Effector memory CD8-positive, alpha-beta T cell (primary cell): ENCODE measurements at regions not wholly inside any gene's neighbourhood (a gene's known extent, or its start where the extent isn't known, plus 50 kb on each side); places are given as distances from the start of the nearest gene placed in this dataset.

Experiments
- ATAC-seq: fragments of 150-1000 bp; cut with Tn5 transposase; replicated peaks from 2 replicates; pipeline ENCODE4 v1.10.0; 2021; ENCODE audit warnings: mild to moderate bottlenecking, moderate library complexity
- DNase-seq, 3 experiments: peaks; one replicate each; pipeline ENCODE4 v3.0.0; 2021
- H3K27ac Mint-ChIP-seq, 2 donors: one replicate each; pipeline ENCODE4 v1.8.0; 2022; ENCODE audit warnings: mild to moderate bottlenecking in 2 of 2, mixed read lengths in 2 of 2, moderate library complexity in 2 of 2
- H3K27me3 Mint-ChIP-seq, 2 donors: one replicate each; pipeline ENCODE4 v1.8.0; 2022; ENCODE audit warnings: mixed read lengths in 2 of 2
- H3K36me3 Mint-ChIP-seq: one replicate; pipeline ENCODE4 v1.8.0; 2022; ENCODE audit warnings: mild to moderate bottlenecking, moderate library complexity, mixed read lengths; ENCODE audit not compliant: insufficient read depth
- H3K4me1 Mint-ChIP-seq, 2 donors: one replicate each; pipeline ENCODE4 v1.8.0; 2022; ENCODE audit warnings: low read depth in 2 of 2, mixed read lengths in 2 of 2
- H3K4me3 Mint-ChIP-seq, 2 donors: one replicate each; pipeline ENCODE4 v1.8.0; 2022; ENCODE audit warnings: mild to moderate bottlenecking in 2 of 2, mixed read lengths in 2 of 2, moderate library complexity in 2 of 2
- H3K9me3 Mint-ChIP-seq, 2 donors: one replicate each; pipeline ENCODE4 v1.8.0; 2022; ENCODE audit warnings: mixed read lengths in 2 of 2

DNA sequence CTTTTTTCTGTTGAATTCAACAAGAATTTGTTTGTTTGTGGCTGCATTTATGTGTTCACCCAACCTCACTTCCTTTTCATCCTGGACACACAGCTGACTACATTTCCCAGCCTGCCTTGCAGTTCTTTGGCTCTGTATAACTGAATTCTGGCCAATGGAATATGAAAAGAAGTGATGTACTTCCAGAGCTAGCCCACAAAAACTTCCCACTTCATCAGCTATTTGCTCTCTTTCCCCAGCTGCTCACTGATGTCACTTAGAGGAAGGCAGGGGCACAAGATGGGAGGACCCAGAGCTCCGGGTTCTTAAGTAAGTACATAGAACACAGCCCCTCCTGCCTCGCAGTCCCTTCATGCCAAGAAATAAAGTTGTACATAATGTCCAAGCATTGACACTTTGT, 235.0 kb upstream of the FGGY start:
- ATAC-seq (no peak), DNase-seq (no peak)
- no peaks in the 10 kb centered on the region for H3K9me3 Mint-ChIP-seq
- no peak overlapping the region for H3K4me3 Mint-ChIP-seq
- H3K36me3 Mint-ChIP-seq: no peaks in the 10 kb centered on the region
- H3K4me1 Mint-ChIP-seq: peaks cover 22 to 26% of the 10 kb centered on the region in 2 donors
- H3K27ac Mint-ChIP-seq: no peak overlapping the region
- H3K27me3 Mint-ChIP-seq: no peaks in the 10 kb centered on the region

DNA sequence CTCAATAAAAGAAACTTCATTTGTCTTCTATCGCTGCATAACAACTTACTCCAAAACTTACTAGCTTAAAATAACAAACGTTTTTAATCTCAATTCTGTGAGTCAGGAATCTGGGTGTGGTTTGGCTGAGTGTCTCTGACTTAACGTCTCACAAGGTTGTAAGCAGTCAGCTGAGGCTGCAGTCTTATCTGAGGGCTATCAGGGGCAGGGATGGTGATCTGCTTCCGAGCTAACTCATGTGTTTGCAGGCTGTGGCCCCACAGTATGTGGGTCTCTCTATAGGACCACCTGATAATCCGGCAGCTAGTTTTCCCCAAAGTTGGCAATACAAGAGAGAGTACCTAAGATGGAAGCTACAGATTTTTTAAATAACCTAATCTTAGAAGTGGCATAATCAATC, 234.2 kb upstream of the FGGY start:
- peaks cover 19 to 26% of the 10 kb centered on the region in 2 donors for H3K4me1 Mint-ChIP-seq
- ATAC-seq: no peak
- peak overlapping the region; percentile 49 to 80 for H3K27ac Mint-ChIP-seq
- no peaks in the 10 kb centered on the region for H3K9me3 Mint-ChIP-seq
- no peak overlapping the region for H3K4me3 Mint-ChIP-seq
- no peak for DNase-seq
- no peaks in the 10 kb centered on the region for H3K27me3 Mint-ChIP-seq
- no peaks in the 10 kb centered on the region for H3K36me3 Mint-ChIP-seq

- H3K4me3 Mint-ChIP-seq: peak overlapping the region; percentile 42 to 53
- no peaks in the 10 kb centered on the region for H3K27me3 Mint-ChIP-seq
- ATAC-seq (peak; percentile 66), DNase-seq (no peak)
- H3K27ac Mint-ChIP-seq: peak overlapping the region; percentile 49 to 80
- no peaks in the 10 kb centered on the region for H3K9me3 Mint-ChIP-seq
- no peaks in the 10 kb centered on the region for H3K36me3 Mint-ChIP-seq
- peaks cover 19 to 26% of the 10 kb centered on the region in 2 donors for H3K4me1 Mint-ChIP-seq
These were observed 233.4 kb upstream of the FGGY start for GRCh38 chr1:59063501-59063900.

DNA sequence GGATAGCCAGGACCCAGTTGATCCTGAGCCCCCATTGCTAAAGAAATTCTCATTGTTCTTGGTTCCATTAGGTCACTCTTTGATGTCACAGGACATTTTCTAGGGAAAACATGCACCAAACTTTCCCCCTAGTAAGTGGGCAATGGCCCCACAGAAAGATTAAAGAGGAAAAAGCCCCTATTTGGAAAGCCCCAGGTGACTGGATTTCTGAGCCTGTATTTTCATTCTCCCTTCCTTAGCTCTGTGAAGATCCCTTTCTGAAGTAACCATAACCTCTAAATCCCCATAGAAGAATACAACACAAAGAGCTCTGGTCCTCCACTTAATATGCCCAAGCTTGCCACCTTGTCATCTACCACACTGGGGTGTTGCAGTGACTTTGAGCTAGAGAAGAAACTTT, 232.3 kb upstream of the FGGY start:
- Mint-ChIP-seq H3K27ac (peak overlapping the region in 1 of 2 donors; percentile 38), H3K4me1 (peaks cover 19 to 26% of the 10 kb centered on the region in 2 donors), H3K9me3 (no peaks in the 10 kb centered on the region), H3K27me3 (no peaks in the 10 kb centered on the region), H3K36me3 (no peaks in the 10 kb centered on the region), H3K4me3 (peak overlapping the region in 1 of 2 donors; percentile 42)
- DNase-seq (no peak), ATAC-seq (no peak)

GRCh38 chr1:59066236-59066635, 230.7 kb upstream of the FGGY start:
- no peak for DNase-seq
- no peaks in the 10 kb centered on the region for H3K36me3 Mint-ChIP-seq
- no peaks in the 10 kb centered on the region for H3K27me3 Mint-ChIP-seq
- H3K4me3 Mint-ChIP-seq: no peak overlapping the region
- ATAC-seq: no peak
- H3K9me3 Mint-ChIP-seq: no peaks in the 10 kb centered on the region
- H3K27ac Mint-ChIP-seq: no peak overlapping the region
- peaks cover 21 to 39% of the 10 kb centered on the region in 2 donors for H3K4me1 Mint-ChIP-seq

DNA sequence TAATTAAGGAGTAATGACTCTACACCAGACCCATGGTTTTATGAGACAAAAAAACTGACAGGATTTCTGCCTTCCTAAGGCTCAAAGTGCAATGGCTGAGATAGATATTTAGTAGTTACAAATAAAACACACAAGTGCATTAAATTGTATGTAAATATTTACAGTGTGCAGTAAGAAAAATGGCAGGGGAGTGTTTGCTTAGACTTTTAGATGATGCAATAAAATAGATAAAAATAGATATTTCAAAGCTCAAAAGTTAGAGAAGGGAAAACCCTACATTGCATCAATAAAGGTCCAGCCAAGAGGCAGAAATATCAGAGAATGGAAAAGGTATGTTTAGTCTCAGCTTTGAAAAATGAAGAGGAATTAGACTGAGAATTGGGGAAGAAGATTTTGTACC, 226.3 kb upstream of the FGGY start:
- no peak for DNase-seq
- Mint-ChIP-seq H3K27ac (peak overlapping the region; percentile 0 to 1), H3K4me3 (peak overlapping the region; percentile 37 to 51), H3K27me3 (no peaks in the 10 kb centered on the region), H3K9me3 (no peaks in the 10 kb centered on the region), H3K36me3 (no peaks in the 10 kb centered on the region), H3K4me1 (peaks cover 18 to 28% of the 10 kb centered on the region in 2 donors)
- ATAC-seq: no peak

- ATAC-seq (peak; percentile 64), DNase-seq (peak in 1 of 3 experiments; percentile 11)
- H3K9me3 Mint-ChIP-seq: no peaks in the 10 kb centered on the region
- H3K4me1 Mint-ChIP-seq: peaks cover 18 to 28% of the 10 kb centered on the region in 2 donors
- peaks cover 2% of the 10 kb centered on the region for H3K36me3 Mint-ChIP-seq
- H3K4me3 Mint-ChIP-seq: peak overlapping the region; percentile 37 to 51
- H3K27me3 Mint-ChIP-seq: no peaks in the 10 kb centered on the region
- H3K27ac Mint-ChIP-seq: peak overlapping the region; percentile 1 to 33
These were observed 225.6 kb upstream of the FGGY start for GRCh38 chr1:59071289-59071688.

DNA sequence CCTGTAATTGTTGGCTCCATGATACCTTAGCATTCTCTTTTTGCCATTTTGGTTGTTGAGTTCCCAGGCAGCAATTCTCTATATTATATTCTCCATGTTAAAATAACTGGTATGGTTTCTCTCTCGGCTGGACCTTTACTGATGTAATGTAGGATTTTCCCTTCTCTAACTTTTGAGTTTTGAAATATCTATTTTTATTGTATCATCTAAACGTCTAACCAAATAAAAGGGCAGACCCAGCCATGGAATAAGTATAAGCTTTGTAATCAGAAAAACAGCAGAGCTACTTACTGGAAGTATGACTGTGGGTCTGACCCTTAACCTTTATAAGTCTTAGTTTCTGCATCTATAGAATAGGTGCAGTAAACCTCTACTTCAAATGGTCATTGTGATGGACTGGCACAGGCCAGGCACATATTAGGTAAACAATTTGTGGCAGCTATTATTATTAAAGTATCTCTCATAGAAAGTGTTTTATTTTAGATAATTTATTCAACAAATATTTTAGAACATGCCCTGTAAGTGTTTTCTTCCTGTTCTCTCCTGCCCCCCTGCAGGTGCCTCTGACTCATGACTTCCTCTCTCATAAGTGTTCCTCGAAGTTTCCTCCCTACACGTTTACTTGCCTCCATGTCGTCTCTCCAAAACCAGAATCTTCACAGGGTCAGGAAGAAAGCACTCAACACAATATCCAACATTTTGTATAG, 224.9 kb upstream of the FGGY start:
- Mint-ChIP-seq H3K36me3 (peaks cover 2% of the 10 kb centered on the region), H3K27me3 (no peaks in the 10 kb centered on the region), H3K4me1 (peaks cover 18 to 33% of the 10 kb centered on the region in 2 donors), H3K9me3 (no peaks in the 10 kb centered on the region), H3K27ac (peak overlapping the region; percentile 1 to 33), H3K4me3 (peak overlapping the region; percentile 37 to 51)
- DNase-seq (no peak), ATAC-seq (peak; percentile 49)

- Mint-ChIP-seq H3K4me1 (peaks cover 18 to 33% of the 10 kb centered on the region in 2 donors), H3K9me3 (no peaks in the 10 kb centered on the region), H3K27ac (peak overlapping the region; percentile 1 to 33), H3K4me3 (peak overlapping the region; percentile 6 to 37), H3K36me3 (peaks cover 2% of the 10 kb centered on the region), H3K27me3 (no peaks in the 10 kb centered on the region)
- ATAC-seq: no peak
- DNase-seq: no peak
These were observed 224.3 kb upstream of the FGGY start for GRCh38 chr1:59072583-59072947.

DNA sequence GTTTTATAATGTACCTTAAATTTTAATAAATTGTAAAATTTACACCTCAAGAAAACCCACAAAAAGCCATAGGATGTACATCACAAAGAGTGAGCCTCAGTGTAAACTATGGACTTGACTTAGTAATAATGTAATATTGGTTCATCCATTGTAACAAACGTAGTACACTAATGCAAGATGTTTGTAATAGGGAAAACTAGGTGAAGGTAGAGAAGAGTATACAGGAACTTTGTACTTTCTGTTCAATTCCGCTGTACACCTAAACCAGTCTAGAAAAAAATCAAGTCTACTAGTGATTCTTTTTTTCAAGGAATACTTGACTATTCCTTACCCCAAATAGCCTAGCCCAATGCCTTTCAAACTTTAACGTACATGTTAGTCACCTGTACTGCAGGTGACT, 222.3 kb upstream of the FGGY start:
- H3K36me3 Mint-ChIP-seq: peaks cover 2% of the 10 kb centered on the region
- ATAC-seq: no peak

GRCh38 chr1:59075021-59075420, 221.9 kb upstream of the FGGY start:
- H3K4me1 Mint-ChIP-seq: peaks cover 18 to 28% of the 10 kb centered on the region in 2 donors
- peaks cover 0 to 2% of the 10 kb centered on the region in 2 donors for H3K27me3 Mint-ChIP-seq
- ATAC-seq (no peak), DNase-seq (no peak)
- peaks cover 2% of the 10 kb centered on the region for H3K36me3 Mint-ChIP-seq
- no peak overlapping the region for H3K4me3 Mint-ChIP-seq
- no peak overlapping the region for H3K27ac Mint-ChIP-seq
- H3K9me3 Mint-ChIP-seq: no peaks in the 10 kb centered on the region

More for the DNA sequence above, 222.3 kb upstream of the FGGY start:
- Mint-ChIP-seq H3K4me3 (no peak overlapping the region), H3K27ac (no peak overlapping the region), H3K9me3 (no peaks in the 10 kb centered on the region), H3K27me3 (no peaks in the 10 kb centered on the region), H3K4me1 (peaks cover 18 to 32% of the 10 kb centered on the region in 2 donors)
- DNase-seq: no peak

GRCh38 chr1:59076612-59077011, 220.3 kb upstream of the FGGY start:
- peak overlapping the region in 1 of 2 donors; percentile 39 for H3K27ac Mint-ChIP-seq
- no peak overlapping the region for H3K4me3 Mint-ChIP-seq
- ATAC-seq (no peak), DNase-seq (no peak)
- no peaks in the 10 kb centered on the region for H3K9me3 Mint-ChIP-seq
- H3K4me1 Mint-ChIP-seq: peaks cover 10 to 16% of the 10 kb centered on the region in 2 donors
- H3K27me3 Mint-ChIP-seq: peaks cover 0 to 9% of the 10 kb centered on the region in 2 donors
- peaks cover 2% of the 10 kb centered on the region for H3K36me3 Mint-ChIP-seq

DNA sequence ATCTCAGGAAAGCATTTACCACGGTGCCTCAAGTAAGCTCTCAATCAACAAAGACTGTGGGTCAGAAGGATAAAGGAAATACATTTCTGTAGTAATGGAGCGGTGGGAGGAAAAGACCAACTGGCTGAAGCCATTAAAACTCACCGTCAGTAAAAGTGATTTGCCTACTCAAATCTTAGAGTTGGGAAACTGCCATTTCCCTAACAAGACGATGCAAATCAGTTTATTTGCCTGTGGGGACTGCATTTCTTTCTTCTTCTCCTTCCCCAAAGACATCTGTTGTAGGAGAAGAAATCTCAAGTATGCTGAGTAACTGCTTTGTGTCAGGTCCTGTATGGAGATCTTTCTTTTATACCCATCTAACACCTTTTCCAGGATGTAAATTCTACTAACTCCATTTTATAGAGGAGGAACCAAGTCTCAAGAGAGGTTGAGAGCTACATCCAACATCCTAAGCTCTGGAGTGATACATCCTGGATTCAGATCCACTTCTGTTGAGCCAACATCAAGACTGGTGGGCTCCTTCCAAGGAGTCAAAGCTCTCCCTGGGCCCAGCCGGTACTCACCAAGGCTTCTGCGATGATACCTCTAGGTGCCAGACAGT, 219.3 kb upstream of the FGGY start:
- Mint-ChIP-seq H3K27ac (no peak overlapping the region), H3K36me3 (peaks cover 2% of the 10 kb centered on the region), H3K27me3 (peaks cover 0 to 9% of the 10 kb centered on the region in 2 donors), H3K4me1 (peaks cover 2 to 6% of the 10 kb centered on the region in 2 donors), H3K4me3 (no peak overlapping the region), H3K9me3 (no peaks in the 10 kb centered on the region)
- DNase-seq (no peak), ATAC-seq (no peak)
